Panc1 (cell line): ENCODE measurements at regions not wholly inside any gene's neighbourhood (a gene's known extent, or its start where the extent isn't known, plus 50 kb on each side); places are given as distances from the start of the nearest gene placed in this dataset.

Experiments
- ATAC-seq: fragments of 200-7000 bp; cut with Tn5 transposase; 2 replicates; pipeline ENCODE4 v1.9.1; 2020; ENCODE audit warnings: mild to moderate bottlenecking, moderate library complexity
- BruUV-seq: library from RNA; stranded (reverse); fragments of 400-500 nt; replicated peaks from 2 replicates; lab custom pipeline; 2021; lab: Mats Ljungman, UMichigan
- CTCF ChIA-PET: fragments of 300-600 bp; sonication (Branson Sonifier 250); formaldehyde crosslinking; loops from one replicate; lab custom pipeline; 2022; ENCODE audit warnings: antibody characterized with exemption; lab: Charles Lee
- POLR2A ChIA-PET: fragments of 300-600 bp; sonication (Branson Sonifier 250); formaldehyde crosslinking; loops from one replicate; lab custom pipeline; 2022; ENCODE audit warnings: antibody characterized with exemption; lab: Charles Lee
- DNase-seq: peaks from one replicate; pipeline ENCODE4 v3.0.0-alpha.2; 2010; ENCODE audit warnings: low read depth, low spot score
- H3K27ac ChIP-seq: 2 replicates; pipeline ENCODE4 v1.5.1; 2011; ENCODE audit warnings: mild to moderate bottlenecking, low read length, inconsistent platforms
- H3K27me3 ChIP-seq: fragments of 200-500 bp; sonication (Bioruptor generic); 2 replicates; pipeline ENCODE4 v1.6.0; 2014; ENCODE audit warnings: low read length, inconsistent platforms; ENCODE audit not compliant: control insufficient read depth, insufficient read depth
- H3K36me3 ChIP-seq: fragments of 200-500 bp; sonication (Bioruptor generic); 2 replicates; pipeline ENCODE4 v1.5.1; 2014; ENCODE audit warnings: inconsistent platforms, mild to moderate bottlenecking, low read length, moderate library complexity; ENCODE audit not compliant: control insufficient read depth, insufficient read depth
- H3K4me1 ChIP-seq: 2 replicates; pipeline ENCODE4 v1.5.1; 2011; ENCODE audit warnings: inconsistent platforms, mild to moderate bottlenecking, low read length, moderate library complexity; ENCODE audit not compliant: control insufficient read depth, insufficient read depth
- H3K4me3 ChIP-seq, 2 experiments: 2 replicates each; pipeline ENCODE4 v1.5.1; 2011 to 2012; ENCODE audit warnings: low read depth in 2 of 2, low read length in 2 of 2, mild to moderate bottlenecking in 2 of 2, inconsistent platforms in 1 of 2, moderate library complexity in 1 of 2
- H3K9me3 ChIP-seq: fragments of 200-500 bp; sonication (Bioruptor generic); 2 replicates; pipeline ENCODE4 v1.5.1; 2014; ENCODE audit warnings: low read depth, mild to moderate bottlenecking, inconsistent platforms, low read length, moderate library complexity; ENCODE audit not compliant: control insufficient read depth, insufficient read depth
- CTCF ChIP-seq: fragments of 450-650 bp; IDR thresholded peaks from 2 replicates; pipeline ENCODE4 v1.5.1; 2017; ENCODE audit warnings: mild to moderate bottlenecking
- POLR2AphosphoS5 ChIP-seq: IDR thresholded peaks from 2 replicates; pipeline ENCODE4 v1.6.1; 2012; ENCODE audit warnings: mild to moderate bottlenecking, low read depth, low read length, moderate library complexity
- REST ChIP-seq, 2 experiments: IDR thresholded peaks; 2 replicates each; pipeline ENCODE4 v1.6.1; 2011 to 2012; ENCODE audit warnings: low read depth in 2 of 2, control low read depth in 1 of 2, low read length in 1 of 2, mild to moderate bottlenecking in 1 of 2, moderate library complexity in 1 of 2; ENCODE audit not compliant: insufficient read depth in 1 of 2
- SIN3A ChIP-seq: IDR thresholded peaks from 2 replicates; pipeline ENCODE4 v1.6.1; 2012; ENCODE audit warnings: low read depth, mild to moderate bottlenecking, low read length, moderate library complexity, borderline replicate concordance; ENCODE audit not compliant: insufficient read depth
- TCF7L2 ChIP-seq: IDR thresholded peaks from 2 replicates; pipeline ENCODE4 v1.6.1; 2011; ENCODE audit warnings: mild to moderate bottlenecking, low read depth, low read length, inconsistent platforms
- in situ Hi-C: cut with HindIII; loops from 2 replicates; pipeline ENCODE4 v1.10.0; 2016; ENCODE audit warnings: low sequenced_read_pairs, low pct_unique_long_range_greater_than_20kb
- intact Hi-C: fragments of 100-400 bp; cut with micrococcal nuclease; formaldehyde crosslinking; loops from one replicate; pipeline ENCODE4 v1.10.0; 2022; ENCODE audit not compliant: unreplicated experiment

- DNase-seq: no peak
- Histone ChIP-seq H3K4me1 (no peaks in the 10 kb centered on the region), H3K4me3 (no peak overlapping the region), H3K27me3 (0 out of 2 replicates have a peak, but pooled peaks cover 2% of the 10 kb centered on the region), H3K27ac (no peak overlapping the region), H3K9me3 (no peaks in the 10 kb centered on the region), H3K36me3 (no peaks in the 10 kb centered on the region)
- CTCF ChIA-PET: no interaction called here
- no peak for TF ChIP-seq SIN3A
- TF ChIP-seq CTCF: no peak
- TF ChIP-seq POLR2AphosphoS5: no peak
- TF ChIP-seq TCF7L2: no peak
- no peak for TF ChIP-seq REST (IDR thresholded peaks at IDR 0.05; ENCODE audit: insufficient read depth in 1 of 2, low read depth in 2 of 2, low read length in 1 of 2)
- intact Hi-C loops: no loop called here
- POLR2A ChIA-PET: no interaction called here
- ATAC-seq: no peak
- in situ Hi-C loops: no loop called here
- BruUV-seq: no TSS peak
These were observed 246.6 kb upstream of the CCDC196 start for GRCh38 chr14:66239589-66239988.

- ChIA-PET POLR2A (no interaction called here), CTCF (no interaction called here)
- Histone ChIP-seq H3K27ac (no peak overlapping the region), H3K36me3 (no peaks in the 10 kb centered on the region), H3K27me3 (0 out of 2 replicates have a peak, but pooled peaks cover 2% of the 10 kb centered on the region), H3K4me3 (no peak overlapping the region), H3K9me3 (no peaks in the 10 kb centered on the region), H3K4me1 (no peaks in the 10 kb centered on the region)
- DNase-seq: no peak
- TF ChIP-seq REST (IDR thresholded peaks at IDR 0.05; ENCODE audit: insufficient read depth in 1 of 2, low read depth in 2 of 2, low read length in 1 of 2) (no peak), POLR2AphosphoS5 (no peak), CTCF (no peak), SIN3A (no peak), TCF7L2 (no peak)
- no TSS peak for BruUV-seq
- ATAC-seq: no peak
- intact Hi-C loops (no loop called here), in situ Hi-C loops (no loop called here)
These were observed 246.1 kb upstream of the CCDC196 start for GRCh38 chr14:66240105-66240504.
